DND-41 (cell line): ENCODE measurements at regions not wholly inside any gene's neighbourhood (a gene's known extent, or its start where the extent isn't known, plus 50 kb on each side); places are given as distances from the start of the nearest gene placed in this dataset.

ENCODE experiments used
- EZH2 ChIP-seq: IDR thresholded peaks from 3 replicates; pipeline ENCODE4 v1.6.1; 2012; ENCODE audit warnings: borderline replicate concordance, low read depth, mild to moderate bottlenecking, moderate library complexity, low read length, inconsistent platforms; ENCODE audit not compliant: severe bottlenecking
- TF ChIP-seq, protein P1 (sequence below): IDR thresholded peaks from 2 replicates; pipeline ENCODE4 v1.5.1; 2012; ENCODE audit warnings: borderline replicate concordance, low read length, moderate library complexity, mild to moderate bottlenecking; ENCODE audit not compliant: poor library complexity, severe bottlenecking; ENCODE audit errors: extremely low read depth

DNA sequence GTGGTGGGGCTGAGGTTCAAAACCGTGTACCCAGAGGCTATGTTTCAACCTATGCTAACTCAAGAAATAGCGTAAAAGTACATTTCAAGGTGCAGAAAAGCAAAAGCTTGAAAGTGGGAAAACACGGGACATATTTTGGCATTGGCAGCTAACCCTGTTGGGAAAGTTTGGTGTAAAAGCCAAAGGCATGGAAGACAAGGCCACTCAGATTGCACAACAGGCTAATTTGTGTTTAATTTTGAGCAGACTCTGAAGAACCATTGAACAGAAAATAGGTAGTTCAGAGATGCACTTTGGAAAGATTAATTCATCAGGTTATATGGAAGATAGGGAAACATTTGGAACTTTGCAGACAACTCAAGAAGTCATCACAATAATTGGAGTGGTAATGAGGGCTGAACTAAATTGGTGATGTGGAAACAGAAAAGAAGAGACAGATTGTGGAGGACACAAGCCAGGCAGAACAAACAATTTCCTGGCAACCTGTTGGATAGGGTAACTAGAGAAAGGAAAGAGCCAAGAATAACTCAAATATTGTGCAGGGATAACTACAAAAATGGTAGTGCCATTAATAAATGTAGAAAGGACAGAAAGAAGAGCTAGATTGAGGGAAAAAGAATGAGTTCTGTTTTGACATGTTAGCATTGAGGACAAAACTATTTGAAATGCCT, 140.5 kb upstream of the PGR start:
- TF ChIP-seq, protein P1, sequence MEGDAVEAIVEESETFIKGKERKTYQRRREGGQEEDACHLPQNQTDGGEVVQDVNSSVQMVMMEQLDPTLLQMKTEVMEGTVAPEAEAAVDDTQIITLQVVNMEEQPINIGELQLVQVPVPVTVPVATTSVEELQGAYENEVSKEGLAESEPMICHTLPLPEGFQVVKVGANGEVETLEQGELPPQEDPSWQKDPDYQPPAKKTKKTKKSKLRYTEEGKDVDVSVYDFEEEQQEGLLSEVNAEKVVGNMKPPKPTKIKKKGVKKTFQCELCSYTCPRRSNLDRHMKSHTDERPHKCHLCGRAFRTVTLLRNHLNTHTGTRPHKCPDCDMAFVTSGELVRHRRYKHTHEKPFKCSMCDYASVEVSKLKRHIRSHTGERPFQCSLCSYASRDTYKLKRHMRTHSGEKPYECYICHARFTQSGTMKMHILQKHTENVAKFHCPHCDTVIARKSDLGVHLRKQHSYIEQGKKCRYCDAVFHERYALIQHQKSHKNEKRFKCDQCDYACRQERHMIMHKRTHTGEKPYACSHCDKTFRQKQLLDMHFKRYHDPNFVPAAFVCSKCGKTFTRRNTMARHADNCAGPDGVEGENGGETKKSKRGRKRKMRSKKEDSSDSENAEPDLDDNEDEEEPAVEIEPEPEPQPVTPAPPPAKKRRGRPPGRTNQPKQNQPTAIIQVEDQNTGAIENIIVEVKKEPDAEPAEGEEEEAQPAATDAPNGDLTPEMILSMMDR = no peak
- TF ChIP-seq EZH2 = no peak
